Testis (tissue), 2 donors: ENCODE measurements at regions not wholly inside any gene's neighbourhood (a gene's known extent, or its start where the extent isn't known, plus 50 kb on each side); places are given as distances from the start of the nearest gene placed in this dataset.

Source experiments
- DNase-seq: peaks from one replicate; pipeline ENCODE4 v3.0.0-alpha.2; 2019
- H3K27ac ChIP-seq, 2 donors: fragments of 200-600 bp; sonication (generic); one replicate each; pipeline ENCODE4 v1.5.1; 2019
- H3K27me3 ChIP-seq: fragments of 200-600 bp; sonication (generic); one replicate; pipeline ENCODE4 v1.5.1; 2019
- H3K36me3 ChIP-seq: fragments of 200-600 bp; sonication (generic); one replicate; pipeline ENCODE4 v1.5.1; 2017; ENCODE audit warnings: low read depth; ENCODE audit errors: missing control alignments
- H3K4me1 ChIP-seq: fragments of 200-600 bp; sonication (generic); one replicate; pipeline ENCODE4 v1.5.1; 2019
- H3K4me3 ChIP-seq, 2 donors: fragments of 200-600 bp; sonication (generic); one replicate each; pipeline ENCODE4 v1.5.1; 2017 to 2019
- H3K9me3 ChIP-seq: fragments of 200-600 bp; sonication (generic); one replicate; pipeline ENCODE4 v1.5.1; 2017
- CTCF ChIP-seq, 3 experiments: fragments of 450-650 bp in 2 of 3; fragments of 200-600 bp in 1 of 3; sonication (generic) in 1 of 3; IDR thresholded peaks; one replicate each; pipeline ENCODE4 v1.5.1; 2016 to 2019; ENCODE audit warnings: antibody characterized with exemption in 3 of 3, mild to moderate bottlenecking in 2 of 3, moderate library complexity in 1 of 3
- POLR2A ChIP-seq: fragments of 450-650 bp; IDR thresholded peaks from one replicate; pipeline ENCODE4 v1.6.1; 2017; ENCODE audit warnings: antibody characterized with exemption, mild to moderate bottlenecking, moderate library complexity
- WGBS, 2 donors: methylation state at CpG; one replicate each; pipeline ENCODE4 v1.1.5; 2018; 5-methylcytosine and 5-hydroxymethylcytosine counted together
- intact Hi-C: fragments of 100-400 bp; cut with DNase I; formaldehyde crosslinking; loops from one replicate; pipeline ENCODE4 v1.15.1; 2023; ENCODE audit warnings: low total_unique reads

GRCh38 chr12:20127413-20127812 lies 240.9 kb upstream of the PDE3A start:
- no peak for DNase-seq
- no peak overlapping the region for H3K27ac ChIP-seq
- WGBS, 2 donors: 90 to 96% methylated on average over 2 of the region's 2 CpGs
- H3K4me3 ChIP-seq: no peak overlapping the region
- H3K27me3 ChIP-seq: no peaks in the 10 kb centered on the region
- intact Hi-C loops: no loop called here
- no peaks in the 10 kb centered on the region for H3K4me1 ChIP-seq
- no peak for TF ChIP-seq POLR2A
- TF ChIP-seq CTCF (IDR thresholded peaks at IDR 0.05): no peak
- no peaks in the 10 kb centered on the region for H3K9me3 ChIP-seq
- H3K36me3 ChIP-seq: no peaks in the 10 kb centered on the region

GRCh38 chr12:20128928-20129327 lies 239.4 kb upstream of the PDE3A start:
- intact Hi-C loops: no loop called here
- TF ChIP-seq CTCF (IDR thresholded peaks at IDR 0.05) (no peak), POLR2A (no peak)
- H3K4me3 ChIP-seq: no peak overlapping the region
- no peaks in the 10 kb centered on the region for H3K4me1 ChIP-seq
- no peaks in the 10 kb centered on the region for H3K27me3 ChIP-seq
- H3K27ac ChIP-seq: no peak overlapping the region
- no peak for DNase-seq
- no peaks in the 10 kb centered on the region for H3K36me3 ChIP-seq
- no peaks in the 10 kb centered on the region for H3K9me3 ChIP-seq

GRCh38 chr12:20132818-20133217 lies 235.5 kb upstream of the PDE3A start:
- no peak overlapping the region for H3K4me3 ChIP-seq
- no peak for DNase-seq
- H3K27ac ChIP-seq: no peak overlapping the region
- intact Hi-C loops: no loop called here
- 60 to 85% methylated on average over 1 of the region's 1 CpG for WGBS, 2 donors
- H3K9me3 ChIP-seq: no peaks in the 10 kb centered on the region
- no peaks in the 10 kb centered on the region for H3K36me3 ChIP-seq
- H3K4me1 ChIP-seq: no peaks in the 10 kb centered on the region
- TF ChIP-seq POLR2A (no peak), CTCF (IDR thresholded peaks at IDR 0.05) (no peak)
- H3K27me3 ChIP-seq: no peaks in the 10 kb centered on the region

GRCh38 chr12:20134652-20135051 lies 233.7 kb upstream of the PDE3A start:
- WGBS, 2 donors: 65 to 91% methylated on average over 3 of the region's 3 CpGs
- Histone ChIP-seq H3K27me3 (no peaks in the 10 kb centered on the region), H3K4me1 (no peaks in the 10 kb centered on the region), H3K27ac (no peak overlapping the region), H3K9me3 (no peaks in the 10 kb centered on the region), H3K36me3 (no peaks in the 10 kb centered on the region), H3K4me3 (no peak overlapping the region)
- DNase-seq: no peak
- TF ChIP-seq POLR2A (no peak), CTCF (IDR thresholded peaks at IDR 0.05) (no peak)
- intact Hi-C loops: no loop called here

GRCh38 chr12:20140751-20141150 lies 227.6 kb upstream of the PDE3A start:
- H3K36me3 ChIP-seq: no peaks in the 10 kb centered on the region
- H3K4me1 ChIP-seq: no peaks in the 10 kb centered on the region
- intact Hi-C loops: no loop called here
- 72 to 95% methylated on average over 3 of the region's 3 CpGs for WGBS, 2 donors
- DNase-seq: no peak
- H3K4me3 ChIP-seq: no peak overlapping the region
- no peak for TF ChIP-seq POLR2A
- TF ChIP-seq CTCF (IDR thresholded peaks at IDR 0.05): no peak
- no peaks in the 10 kb centered on the region for H3K9me3 ChIP-seq
- no peaks in the 10 kb centered on the region for H3K27me3 ChIP-seq
- H3K27ac ChIP-seq: no peak overlapping the region
